DMS53 treated with DMSO at 0.1 percent for 48 hours (cell line): ENCODE measurements at regions not wholly inside any gene's neighbourhood (a gene's known extent, or its start where the extent isn't known, plus 50 kb on each side); places are given as distances from the start of the nearest gene placed in this dataset.

Experiments
- DNase-seq: peaks from one replicate; lab custom pipeline; 2025; ENCODE audit not compliant: unreplicated experiment; lab: John Stamatoyannopoulos, UW

- no peak for DNase-seq
These were observed 162.4 kb upstream of the GYPA start for GRCh38 chr4:144302704-144303536.

GRCh38 chr4:144304025-144304424 lies 163.5 kb upstream of the GYPA start:
- no peak for DNase-seq

GRCh38 chr4:144310535-144310934 lies 170.0 kb upstream of the GYPA start:
- DNase-seq = no peak

GRCh38 chr4:144313370-144313769 lies 172.9 kb upstream of the GYPA start:
- no peak for DNase-seq

GRCh38 chr4:144316869-144317268 lies 176.4 kb upstream of the GYPA start:
- no peak for DNase-seq

GRCh38 chr4:144318797-144319196 lies 178.3 kb upstream of the GYPA start:
- no peak for DNase-seq

- no peak for DNase-seq
These were observed 196.1 kb upstream of the GYPA start for GRCh38 chr4:144336633-144337032.

GRCh38 chr4:144338148-144338547 lies 197.6 kb upstream of the GYPA start:
- no peak for DNase-seq

GRCh38 chr4:144338834-144339233 lies 198.3 kb upstream of the GYPA start:
- no peak for DNase-seq

GRCh38 chr4:144340931-144341330 lies 200.4 kb upstream of the GYPA start:
- no peak for DNase-seq

GRCh38 chr4:144342949-144343760 lies 202.6 kb upstream of the GYPA start:
- no peak for DNase-seq

- DNase-seq = no peak
These were observed 206.6 kb upstream of the GYPA start for GRCh38 chr4:144347121-144347520.

- no peak for DNase-seq
These were observed 210.2 kb upstream of the GYPA start for GRCh38 chr4:144350706-144351105.

- DNase-seq = no peak
These were observed 210.8 kb upstream of the GYPA start for GRCh38 chr4:144351306-144351705.

- no peak for DNase-seq
These were observed 212.8 kb upstream of the GYPA start for GRCh38 chr4:144353292-144353691.

- no peak for DNase-seq
These were observed 215.6 kb upstream of the GYPA start for GRCh38 chr4:144355811-144356757.

GRCh38 chr4:144356941-144357381 lies 216.4 kb upstream of the GYPA start:
- no peak for DNase-seq

- no peak for DNase-seq
These were observed 217.5 kb upstream of the GYPA start for GRCh38 chr4:144357975-144358374.

GRCh38 chr4:144360146-144360793 lies 219.8 kb upstream of the GYPA start:
- no peak for DNase-seq

GRCh38 chr4:144362366-144362765 lies 221.8 kb upstream of the GYPA start:
- no peak for DNase-seq

- DNase-seq = no peak
These were observed 223.4 kb upstream of the GYPA start for GRCh38 chr4:144363890-144364289.
